ENCODE measurements at regions not wholly inside any gene's neighbourhood (a gene's known extent, or its start where the extent isn't known, plus 50 kb on each side); places are given as distances from the start of the nearest gene placed in this dataset.

GRCh38 chr9:89768650-89769071, 163.8 kb downstream of the GADD45G start:
- no peak for TF ChIP-seq CTCF (IDR thresholded peaks at IDR 0.05; ENCODE audit: low read length)
- no peak for TF ChIP-seq EZH2 (IDR thresholded peaks at IDR 0.05; ENCODE audit: borderline replicate concordance, low read length)

All from OCI-LY1 (cell line).